Activated T-helper 2 cell treated with anti-CD3 and anti-CD28 coated beads, Interferon-gamma antibody, Interleukin-2, Interleukin-4, amounts not matched to agents 10 μg/mL and 5 μg/mL and 100 μg/mL, durations not matched to agents 14 hours and 24 hours and 36 hours (primary cell): ENCODE measurements at regions not wholly inside any gene's neighbourhood (a gene's known extent, or its start where the extent isn't known, plus 50 kb on each side); places are given as distances from the start of the nearest gene placed in this dataset.

ENCODE experiments used
- DNase-seq: peaks from one replicate; pipeline ENCODE4 v3.0.0; 2021; ENCODE audit warnings: low spot score
- H3K27ac Mint-ChIP-seq: one replicate; pipeline ENCODE4 v1.8.0; 2021; ENCODE audit warnings: mixed read lengths
- H3K27me3 Mint-ChIP-seq: one replicate; pipeline ENCODE4 v1.8.0; 2021; ENCODE audit warnings: low read depth, mixed read lengths
- H3K36me3 Mint-ChIP-seq: one replicate; pipeline ENCODE4 v1.8.0; 2021; ENCODE audit warnings: low read depth, mixed read lengths
- H3K4me1 Mint-ChIP-seq: one replicate; pipeline ENCODE4 v1.8.0; 2021; ENCODE audit warnings: low read depth, mixed read lengths
- H3K4me3 Mint-ChIP-seq: one replicate; pipeline ENCODE4 v1.8.0; 2021; ENCODE audit warnings: low read depth, mild to moderate bottlenecking, moderate library complexity, mixed read lengths
- H3K9me3 Mint-ChIP-seq: one replicate; pipeline ENCODE4 v1.8.0; 2021; ENCODE audit warnings: mixed read lengths
- intact Hi-C: fragments of 100-400 bp; cut with micrococcal nuclease; formaldehyde crosslinking; loops from one replicate; pipeline ENCODE4 v1.15.1; 2023

DNA sequence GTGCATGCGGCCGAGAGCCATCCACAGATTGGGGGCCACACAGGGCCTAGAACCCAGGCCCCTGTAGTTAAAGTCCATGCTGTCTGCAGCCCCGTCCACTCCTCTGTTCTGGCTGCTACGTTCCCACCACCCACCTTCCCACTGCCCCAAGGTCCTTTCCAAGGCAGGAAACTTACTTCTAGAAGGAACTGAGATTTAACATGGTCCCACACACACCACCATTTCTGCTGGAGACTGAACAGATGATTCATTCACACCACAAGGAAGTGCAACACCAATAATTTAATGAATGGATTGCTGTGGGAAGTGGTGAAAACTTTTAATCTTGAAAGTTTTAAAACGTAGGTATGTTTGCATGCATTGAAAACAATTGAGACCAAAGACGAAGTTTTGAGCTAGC is 95.2 kb downstream of the LBH start:
- no peaks in the 10 kb centered on the region for H3K27me3 Mint-ChIP-seq
- no peak overlapping the region for H3K4me3 Mint-ChIP-seq
- intact Hi-C loops, result no loop called here
- no peaks in the 10 kb centered on the region for H3K9me3 Mint-ChIP-seq
- peaks cover 16% of the 10 kb centered on the region for H3K4me1 Mint-ChIP-seq
- H3K36me3 Mint-ChIP-seq, result no peaks in the 10 kb centered on the region
- H3K27ac Mint-ChIP-seq, result no peak overlapping the region
- DNase-seq, result no peak

DNA sequence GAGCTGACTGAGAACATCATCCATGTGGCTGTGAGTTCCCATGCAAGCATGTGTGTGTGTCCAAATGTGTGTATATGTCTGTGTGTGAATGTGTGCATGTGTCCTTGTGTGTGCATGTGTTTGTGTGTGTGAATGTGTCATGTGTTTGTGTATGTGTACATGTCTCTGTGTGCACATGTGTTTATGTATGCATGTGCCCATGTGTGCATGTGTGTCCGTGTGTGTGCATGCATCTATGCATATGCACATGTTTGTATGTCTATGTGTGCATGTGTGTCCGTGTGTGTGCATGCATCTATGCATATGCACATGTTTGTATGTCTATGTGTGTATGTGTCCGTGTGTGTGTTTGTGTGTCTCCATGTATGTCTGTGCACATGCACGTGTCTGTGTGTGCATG is 99.7 kb downstream of the LBH start:
- H3K27me3 Mint-ChIP-seq, result no peaks in the 10 kb centered on the region
- H3K4me1 Mint-ChIP-seq, result peaks cover 52% of the 10 kb centered on the region

DNA sequence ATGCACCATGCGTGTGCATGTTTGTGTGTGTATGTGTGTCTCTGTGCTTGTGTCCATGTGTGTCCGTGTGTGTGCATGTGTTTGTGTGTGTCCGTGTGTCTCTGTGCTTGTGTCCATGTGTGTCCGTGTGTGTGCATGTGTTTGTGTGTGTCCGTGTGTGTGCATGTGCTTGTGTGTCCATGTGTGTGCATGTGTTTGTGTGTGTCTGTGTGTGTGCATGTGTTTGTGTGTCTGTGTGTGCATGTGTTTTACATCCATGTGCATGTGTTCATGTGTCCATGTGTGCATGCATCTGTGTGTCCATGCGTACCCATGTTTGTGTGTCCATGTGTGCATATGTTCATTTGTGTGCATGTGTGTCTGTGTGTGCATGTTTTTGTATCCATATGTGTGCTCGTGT is 100.5 kb downstream of the LBH start:
- no peaks in the 10 kb centered on the region for H3K9me3 Mint-ChIP-seq
- no peak overlapping the region for H3K27ac Mint-ChIP-seq
- H3K27me3 Mint-ChIP-seq, result no peaks in the 10 kb centered on the region
- peaks cover 61% of the 10 kb centered on the region for H3K4me1 Mint-ChIP-seq
- no peaks in the 10 kb centered on the region for H3K36me3 Mint-ChIP-seq
- DNase-seq, result no peak
- intact Hi-C loops, result loop anchor here (2.0 kb wide), 1 partner anchor 17 kb away; no protein-coding TSS in a partner anchor
- H3K4me3 Mint-ChIP-seq, result no peak overlapping the region

More for the DNA sequence above, 99.7 kb downstream of the LBH start:
- no peaks in the 10 kb centered on the region for H3K9me3 Mint-ChIP-seq
- H3K4me3 Mint-ChIP-seq, result no peak overlapping the region
- DNase-seq, result no peak
- no peaks in the 10 kb centered on the region for H3K36me3 Mint-ChIP-seq
- H3K27ac Mint-ChIP-seq, result no peak overlapping the region
- intact Hi-C loops, result no loop called here

GRCh38 chr2:30332791-30333453 is 101.6 kb downstream of the LBH start:
- H3K4me3 Mint-ChIP-seq, result peak overlapping the region; percentile 15
- H3K27ac Mint-ChIP-seq, result peak overlapping the region; percentile 91
- DNase-seq, result no peak
- peaks cover 71% of the 10 kb centered on the region for H3K4me1 Mint-ChIP-seq
- no peaks in the 10 kb centered on the region for H3K36me3 Mint-ChIP-seq
- intact Hi-C loops, result loop anchor here (1.0 to 2.0 kb wide), 5 partner anchors 18 to 114 kb away; partner anchors contain the start of gene LCLAT1
- H3K9me3 Mint-ChIP-seq, result no peaks in the 10 kb centered on the region
- H3K27me3 Mint-ChIP-seq, result no peaks in the 10 kb centered on the region

DNA sequence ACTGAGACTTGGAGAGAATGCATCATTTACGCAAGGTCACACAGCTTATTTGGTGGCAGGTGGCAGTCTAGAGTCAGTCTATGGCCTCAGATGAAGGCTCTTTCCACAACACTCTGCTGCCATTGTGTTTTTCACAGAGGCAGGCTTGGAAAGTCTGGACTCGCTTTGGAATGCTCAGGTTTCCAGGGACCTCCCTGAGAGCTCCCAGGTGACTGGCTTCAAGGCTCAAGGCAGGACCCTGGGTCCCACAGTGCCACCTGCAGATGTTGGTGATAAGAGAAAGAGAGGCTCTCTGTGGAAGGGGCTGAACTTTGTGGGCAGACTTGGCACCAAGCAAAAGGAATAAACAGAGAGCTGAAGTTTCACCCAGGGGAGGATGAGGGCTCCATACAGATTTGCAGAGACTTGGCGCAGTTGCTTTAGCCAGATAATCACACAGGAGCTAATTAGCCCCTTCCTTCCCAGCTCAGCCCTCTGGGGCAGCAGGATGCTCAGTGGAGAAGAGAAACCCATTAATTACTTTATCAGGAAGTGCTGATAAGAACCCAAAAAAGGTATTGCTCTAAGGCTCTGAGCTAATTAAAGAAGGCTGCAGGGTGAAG is 103.5 kb downstream of the LBH start:
- no peaks in the 10 kb centered on the region for H3K27me3 Mint-ChIP-seq
- no peaks in the 10 kb centered on the region for H3K36me3 Mint-ChIP-seq
- H3K9me3 Mint-ChIP-seq, result no peaks in the 10 kb centered on the region
- DNase-seq, result no peak
- H3K27ac Mint-ChIP-seq, result peak overlapping the region; percentile 93
- H3K4me3 Mint-ChIP-seq, result peak overlapping the region; percentile 16
- intact Hi-C loops, result loop anchor here (5.0 kb wide), 1 partner anchor 188 kb away; the partner anchor contains the start of gene YPEL5
- H3K4me1 Mint-ChIP-seq, result peaks cover 87% of the 10 kb centered on the region

- peak overlapping the region; percentile 93 for H3K27ac Mint-ChIP-seq
Measured at GRCh38 chr2:30336084-30336483, 104.8 kb downstream of the LBH start.

DNA sequence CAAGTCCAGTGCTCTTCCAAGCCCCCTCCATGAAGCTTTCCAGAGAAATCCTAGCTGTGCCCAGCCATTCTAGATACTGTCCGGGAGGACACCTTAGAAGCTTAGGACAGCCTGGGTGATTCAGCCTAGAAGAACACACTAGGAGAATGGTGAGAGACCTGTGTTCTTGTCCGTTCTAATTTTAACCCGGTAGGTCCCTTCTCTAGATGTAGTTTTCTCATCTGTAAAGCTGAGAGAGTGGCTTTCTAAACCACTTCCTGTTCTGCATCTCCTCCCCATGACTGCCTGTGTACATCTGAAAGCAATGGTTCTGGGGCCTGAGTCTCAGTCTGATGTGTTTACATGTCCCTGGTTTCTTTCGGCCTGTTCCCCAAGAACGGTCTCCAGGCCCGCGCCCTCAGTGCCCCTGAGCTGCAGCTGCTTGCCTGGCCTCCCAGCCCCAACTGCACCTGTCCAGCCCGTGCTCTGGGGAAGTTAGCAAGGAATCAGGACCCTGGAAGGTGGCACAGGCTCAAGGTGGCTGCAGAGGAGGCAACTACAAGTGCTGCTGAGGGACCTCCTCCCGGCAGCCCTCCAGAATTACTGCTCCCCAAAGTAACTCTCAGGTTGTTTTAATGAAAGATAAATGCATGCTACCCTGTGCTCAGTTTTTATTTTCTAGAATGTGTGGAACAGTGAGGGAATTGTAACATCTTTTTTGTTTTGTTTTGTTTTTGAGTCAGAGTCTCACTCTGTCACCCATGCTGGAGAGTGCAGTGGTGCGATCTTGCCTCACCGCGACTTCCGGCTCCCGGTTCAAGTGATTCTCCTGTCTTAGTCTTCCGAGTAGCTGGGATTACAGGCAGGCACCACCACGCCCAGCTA is 105.9 kb downstream of the LBH start:
- H3K27ac Mint-ChIP-seq, result peak overlapping the region; percentile 93
- peaks cover 12% of the 10 kb centered on the region for H3K36me3 Mint-ChIP-seq
- peaks cover 83% of the 10 kb centered on the region for H3K4me1 Mint-ChIP-seq
- intact Hi-C loops, result loop anchor here (1.0 to 5.0 kb wide), 5 partner anchors 70 to 190 kb away; partner anchors contain the start of genes LBH and YPEL5
- peaks cover 9% of the 10 kb centered on the region for H3K9me3 Mint-ChIP-seq
- peak; percentile 59 for DNase-seq
- H3K4me3 Mint-ChIP-seq, result peak overlapping the region; percentile 41
- H3K27me3 Mint-ChIP-seq, result no peaks in the 10 kb centered on the region

More at GRCh38 chr2:30336084-30336483, 104.8 kb downstream of the LBH start:
- Mint-ChIP-seq H3K9me3 (no peaks in the 10 kb centered on the region), H3K4me1 (peaks cover 84% of the 10 kb centered on the region), H3K27me3 (no peaks in the 10 kb centered on the region), H3K36me3 (peaks cover 3% of the 10 kb centered on the region), H3K4me3 (peak overlapping the region; percentile 9)
- no peak for DNase-seq
- intact Hi-C loops, result loop anchor here (5.0 kb wide), 1 partner anchor 189 kb away; the partner anchor contains the start of gene YPEL5

DNA sequence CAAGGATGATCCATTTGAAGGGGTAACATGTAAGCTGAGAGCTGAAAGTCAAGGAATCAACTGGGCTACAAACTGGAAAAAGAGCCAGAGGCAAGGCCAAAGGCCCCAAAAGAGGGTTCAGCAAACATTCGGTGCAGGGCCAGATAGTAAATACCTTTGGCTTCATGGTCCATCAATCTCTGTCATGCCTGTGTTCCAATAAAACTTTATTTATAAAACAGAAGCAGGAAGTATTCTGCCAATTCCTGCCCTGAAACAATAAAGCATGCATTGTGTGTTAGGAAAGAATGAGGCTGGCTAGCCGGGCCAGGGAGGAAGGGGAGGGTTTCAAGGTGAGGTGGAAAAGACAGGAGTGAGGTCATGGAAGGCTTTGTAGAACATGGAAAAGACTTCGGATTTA is 107.1 kb downstream of the LBH start:
- Mint-ChIP-seq H3K27me3 (no peaks in the 10 kb centered on the region), H3K4me1 (peaks cover 74% of the 10 kb centered on the region), H3K27ac (peak overlapping the region; percentile 93), H3K36me3 (peaks cover 17% of the 10 kb centered on the region), H3K9me3 (peaks cover 16% of the 10 kb centered on the region), H3K4me3 (no peak overlapping the region)
- no peak for DNase-seq
- intact Hi-C loops, result loop anchor here (5.0 kb wide), 1 partner anchor 191 kb away; the partner anchor contains the start of gene YPEL5

GRCh38 chr2:30339071-30339470 is 107.7 kb downstream of the LBH start:
- intact Hi-C loops, result loop anchor here (5.0 kb wide), 1 partner anchor 192 kb away; the partner anchor contains the start of gene YPEL5
- H3K4me3 Mint-ChIP-seq, result no peak overlapping the region
- peak overlapping the region; percentile 65 for H3K27ac Mint-ChIP-seq
- peaks cover 17% of the 10 kb centered on the region for H3K36me3 Mint-ChIP-seq
- H3K27me3 Mint-ChIP-seq, result no peaks in the 10 kb centered on the region
- no peak for DNase-seq
- peaks cover 16% of the 10 kb centered on the region for H3K9me3 Mint-ChIP-seq
- peaks cover 68% of the 10 kb centered on the region for H3K4me1 Mint-ChIP-seq

DNA sequence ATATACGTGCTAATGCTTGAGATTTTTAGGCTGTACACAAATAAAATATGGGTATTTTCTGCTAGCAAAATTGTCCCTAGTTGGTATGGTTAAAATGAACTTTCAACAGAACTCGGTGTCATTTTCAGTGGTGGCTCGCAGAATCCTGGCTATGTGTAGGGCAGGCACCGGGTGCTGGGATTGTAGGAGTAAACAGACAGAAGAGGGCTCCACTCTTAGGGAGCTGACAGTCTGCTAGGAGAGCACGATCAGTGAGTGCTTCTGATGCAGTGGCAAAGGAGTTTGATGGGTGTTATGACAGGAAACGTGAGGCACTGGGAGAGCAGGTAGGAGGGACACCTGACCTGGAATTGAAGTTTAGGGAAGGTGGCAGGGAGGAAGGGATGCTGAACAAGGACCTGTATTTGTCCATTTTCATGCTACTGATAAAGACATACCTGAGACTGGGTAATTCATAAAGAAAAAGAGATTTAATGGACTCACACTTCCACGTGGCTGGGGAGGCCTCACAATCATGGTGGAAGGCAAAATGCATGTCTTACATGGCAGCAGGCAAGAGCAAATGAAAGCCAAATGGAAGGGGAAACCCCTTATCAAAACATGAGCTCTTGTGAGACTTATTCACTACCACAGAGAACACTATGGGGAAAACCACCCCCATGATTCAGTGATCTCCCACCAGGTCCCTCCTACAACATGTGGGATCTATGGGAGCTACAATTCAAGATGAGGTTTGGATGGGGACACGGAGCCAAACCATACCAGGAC is 105.4 kb upstream of the LCLAT1 start:
- no peaks in the 10 kb centered on the region for H3K27me3 Mint-ChIP-seq
- H3K27ac Mint-ChIP-seq, result peak overlapping the region; percentile 48
- DNase-seq, result no peak
- peaks cover 42% of the 10 kb centered on the region for H3K4me1 Mint-ChIP-seq
- H3K4me3 Mint-ChIP-seq, result no peak overlapping the region
- intact Hi-C loops, result no loop called here
- H3K36me3 Mint-ChIP-seq, result peaks cover 17% of the 10 kb centered on the region
- H3K9me3 Mint-ChIP-seq, result peaks cover 16% of the 10 kb centered on the region

- no peak for DNase-seq
- H3K36me3 Mint-ChIP-seq, result peaks cover 11% of the 10 kb centered on the region
- no peak overlapping the region for H3K4me3 Mint-ChIP-seq
- H3K4me1 Mint-ChIP-seq, result peaks cover 13% of the 10 kb centered on the region
- no peak overlapping the region for H3K27ac Mint-ChIP-seq
- no peaks in the 10 kb centered on the region for H3K27me3 Mint-ChIP-seq
- intact Hi-C loops, result no loop called here
- peaks cover 14% of the 10 kb centered on the region for H3K9me3 Mint-ChIP-seq
Measured at GRCh38 chr2:30346471-30347169, 100.4 kb upstream of the LCLAT1 start.
